Right lung (tissue), 2 donors: ENCODE measurements at regions not wholly inside any gene's neighbourhood (a gene's known extent, or its start where the extent isn't known, plus 50 kb on each side); places are given as distances from the start of the nearest gene placed in this dataset.
A peak's percentile ranks its signal among the peaks of the same experiment; 100 is the strongest.

Experiments used
- DNase-seq, 2 donors: peaks; one replicate each; pipeline ENCODE4 v3.0.0-alpha.2; 2013

DNA sequence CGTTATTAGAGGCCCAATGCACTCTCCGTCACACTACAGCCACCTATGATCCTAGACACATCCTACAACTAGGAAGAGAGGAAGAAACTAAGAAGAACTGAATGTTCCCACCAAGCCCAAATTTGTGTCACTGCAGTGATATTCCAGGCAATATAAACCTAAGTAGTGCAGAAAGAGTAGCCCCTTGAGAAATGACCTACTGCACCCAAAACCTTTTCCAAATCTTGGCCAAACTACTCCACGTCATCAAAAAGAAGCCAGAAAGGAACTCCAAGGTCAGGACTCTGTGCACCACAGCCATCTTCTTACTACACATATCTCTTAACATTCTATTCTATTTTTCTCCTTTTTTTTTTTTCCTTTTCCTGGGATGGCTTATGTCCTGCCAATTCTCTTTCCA lies 60.2 kb downstream of the ADAMTS1 start:
- DNase-seq, result no peak

- DNase-seq, result no peak
Observed at GRCh38 chr21:26783466-26784195, 61.6 kb downstream of the ADAMTS1 start.

- DNase-seq, result no peak
Observed at GRCh38 chr21:26782747-26783146, 62.5 kb downstream of the ADAMTS1 start.

DNA sequence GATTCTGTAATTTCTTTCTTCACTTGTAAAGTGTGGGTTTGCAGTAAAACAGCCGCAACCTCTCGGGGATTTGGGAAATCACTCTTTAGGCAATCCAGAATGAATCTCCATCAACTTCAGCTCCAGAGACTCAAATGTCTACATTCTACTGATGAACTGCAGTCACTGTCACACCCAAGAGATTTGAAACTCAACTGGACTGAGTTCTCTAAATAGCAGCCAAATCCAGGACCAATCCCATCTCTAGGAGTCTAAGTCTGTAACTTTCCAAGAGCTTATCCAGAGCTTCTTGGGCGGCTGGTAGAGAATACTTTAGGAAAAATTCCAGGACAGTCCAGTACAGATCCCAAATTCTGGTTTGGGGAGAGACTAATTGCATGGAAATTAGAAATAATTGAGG lies 62.9 kb downstream of the ADAMTS1 start:
- DNase-seq, result no peak

GRCh38 chr21:26781331-26781730 lies 63.9 kb downstream of the ADAMTS1 start:
- no peak for DNase-seq

DNA sequence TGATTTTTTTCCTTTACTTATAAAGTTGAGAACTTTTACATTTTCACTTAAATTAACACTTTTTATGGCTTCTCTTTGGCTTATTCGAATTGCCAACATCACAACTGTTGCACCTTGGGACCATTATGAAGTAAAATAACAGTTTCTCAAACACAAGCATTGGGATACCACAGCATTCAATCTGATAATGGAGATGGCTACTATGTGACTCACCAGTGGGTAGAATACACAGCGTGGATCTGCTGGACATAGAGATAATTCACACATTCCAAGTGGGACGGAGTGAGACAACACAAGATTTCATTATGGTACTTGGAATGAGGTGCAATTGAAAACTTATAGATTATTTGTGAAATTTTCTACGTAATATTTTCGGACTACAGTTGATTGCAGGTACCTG lies 68.0 kb downstream of the ADAMTS1 start:
- DNase-seq, result no peak

GRCh38 chr21:26776310-26777021 lies 68.7 kb downstream of the ADAMTS1 start:
- DNase-seq, result no peak

GRCh38 chr21:26773058-26773457 lies 72.2 kb downstream of the ADAMTS1 start:
- no peak for DNase-seq

- peak in 1 of 2 donors; percentile 30 for DNase-seq
Observed at GRCh38 chr21:26769613-26770188, 75.5 kb downstream of the ADAMTS1 start.

DNA sequence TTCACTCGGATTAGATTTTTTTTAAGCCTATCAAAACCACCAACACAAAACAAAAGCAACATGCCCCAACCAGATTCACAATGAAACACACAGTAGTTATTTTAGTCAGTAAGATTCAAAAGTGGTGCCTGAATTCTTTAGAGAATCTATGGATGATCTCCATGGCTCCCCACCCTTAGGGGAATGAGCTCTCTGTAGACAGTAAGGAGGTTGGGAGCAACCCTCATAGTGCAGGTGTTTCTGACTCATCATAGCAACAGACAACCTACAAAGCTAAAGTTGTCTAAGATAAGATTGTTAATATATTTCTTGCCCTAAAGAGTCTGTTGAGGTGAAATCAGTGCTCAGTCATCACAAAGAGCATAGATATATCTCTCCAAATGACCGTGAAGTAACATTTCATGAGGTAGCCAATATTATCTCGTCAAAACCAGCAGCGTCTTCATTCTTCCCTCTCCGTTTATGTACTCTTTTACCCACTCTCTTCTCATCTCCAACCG lies 78.3 kb downstream of the ADAMTS1 start:
- no peak for DNase-seq

DNA sequence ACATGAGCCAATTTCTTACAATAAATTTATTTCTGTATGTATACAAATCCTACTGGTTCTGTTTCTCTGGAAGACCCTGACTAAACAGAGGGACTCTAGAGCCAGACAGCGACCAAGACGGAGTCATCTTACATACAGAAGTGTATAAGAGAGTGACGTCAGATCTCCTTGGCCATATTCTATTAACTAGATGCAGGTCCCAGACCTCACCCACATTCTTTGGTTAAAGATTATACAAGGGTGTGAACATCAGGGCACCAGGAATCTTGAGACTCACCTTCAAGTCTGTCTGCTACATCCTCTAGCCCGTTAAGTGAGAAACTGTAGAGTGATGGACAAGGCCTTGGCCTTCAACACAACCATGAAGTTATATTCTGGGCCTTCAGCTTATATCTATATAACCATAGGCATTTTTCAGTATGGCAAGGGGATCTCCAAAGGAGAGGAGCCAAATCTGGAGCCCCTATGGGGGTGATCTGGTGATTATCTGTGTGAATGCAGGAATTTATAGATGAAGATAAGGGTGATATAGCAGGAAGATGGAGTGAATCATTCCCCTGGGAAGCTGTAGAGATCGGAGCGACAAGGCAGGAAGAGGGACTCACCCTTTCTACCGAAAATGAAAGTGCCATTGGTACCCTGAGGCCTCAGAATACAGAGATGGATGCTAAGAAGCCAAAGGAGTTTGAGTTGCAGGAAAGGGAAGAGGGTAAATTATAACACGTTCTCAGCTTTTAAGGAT lies 83.9 kb downstream of the ADAMTS1 start:
- no peak for DNase-seq

DNA sequence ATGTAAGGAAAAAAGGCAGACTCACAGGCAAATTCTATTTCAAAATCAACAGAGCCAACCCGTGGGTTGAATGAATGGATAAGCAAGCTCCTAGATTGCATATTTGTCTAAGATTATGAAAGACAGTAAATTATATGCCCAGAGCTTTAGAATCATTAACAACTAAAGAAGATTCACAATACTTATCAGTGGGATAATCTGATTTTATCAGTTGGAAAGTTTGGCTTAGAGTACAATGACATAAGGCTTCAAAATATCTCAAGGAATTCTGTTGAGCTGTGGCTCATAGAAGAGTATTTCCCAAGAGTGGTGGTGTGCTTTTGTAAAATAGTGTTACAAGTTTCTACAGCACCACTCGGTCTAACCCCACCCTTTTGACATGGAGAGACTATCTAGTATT lies 85.5 kb downstream of the ADAMTS1 start:
- DNase-seq, result no peak

DNA sequence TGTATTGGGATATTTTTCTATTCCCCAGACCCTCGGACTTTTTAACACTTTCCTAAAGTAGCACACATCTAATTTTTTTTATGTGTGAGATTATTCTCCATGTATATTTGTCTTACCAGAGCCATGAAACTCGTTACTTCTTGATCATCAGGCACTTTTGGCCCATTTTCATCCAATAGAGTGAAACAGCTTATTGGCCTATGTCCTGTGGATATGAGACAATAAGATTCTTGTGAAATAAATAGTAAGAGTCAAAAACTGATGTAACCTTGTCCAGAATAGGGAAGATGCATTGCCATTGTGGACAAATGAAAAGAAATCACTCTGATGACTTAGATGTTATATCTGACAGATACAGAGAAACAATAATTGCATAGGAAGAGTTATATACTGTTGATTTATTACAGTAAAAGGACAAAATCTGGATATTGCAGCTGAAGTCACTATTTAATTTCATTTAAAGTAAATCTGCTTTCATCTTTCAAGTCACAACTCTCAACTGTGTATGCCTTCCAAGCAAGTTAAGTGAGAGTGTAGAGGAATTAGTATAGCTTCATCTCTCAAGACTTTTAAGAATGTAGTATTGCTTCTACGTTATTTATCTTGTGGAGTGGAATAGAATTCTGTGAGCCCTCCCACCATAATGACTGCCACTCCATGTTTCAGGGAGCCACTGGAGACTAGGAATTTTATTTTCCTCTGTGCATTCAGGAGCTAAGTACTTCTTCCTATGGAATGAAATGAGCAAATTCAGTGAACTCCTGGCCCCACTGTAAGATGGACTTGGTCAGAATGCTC lies 86.9 kb downstream of the ADAMTS1 start:
- no peak for DNase-seq

- no peak for DNase-seq
Observed at GRCh38 chr21:26756491-26757159, 88.6 kb downstream of the ADAMTS1 start.

DNA sequence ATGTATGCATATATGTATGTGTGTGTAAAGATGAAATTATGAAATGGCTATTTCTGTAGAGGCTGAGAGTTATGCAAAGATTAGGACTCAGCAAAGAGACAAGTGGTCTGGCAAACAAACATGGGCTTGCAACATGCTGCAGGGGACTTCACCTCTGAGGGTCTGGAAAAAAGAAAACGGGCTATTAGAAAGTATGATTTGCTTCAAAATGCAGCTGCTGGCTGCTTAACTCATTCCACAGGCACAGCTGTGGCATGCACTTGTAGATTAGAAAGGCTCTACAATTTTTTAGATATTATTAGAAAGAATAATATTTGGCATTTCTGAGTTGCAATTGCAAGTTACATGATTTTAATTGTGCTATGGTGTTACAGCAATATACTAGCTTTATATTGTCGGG lies 90.4 kb downstream of the ADAMTS1 start:
- no peak for DNase-seq

GRCh38 chr21:26753822-26754221 lies 91.4 kb downstream of the ADAMTS1 start:
- no peak for DNase-seq

DNA sequence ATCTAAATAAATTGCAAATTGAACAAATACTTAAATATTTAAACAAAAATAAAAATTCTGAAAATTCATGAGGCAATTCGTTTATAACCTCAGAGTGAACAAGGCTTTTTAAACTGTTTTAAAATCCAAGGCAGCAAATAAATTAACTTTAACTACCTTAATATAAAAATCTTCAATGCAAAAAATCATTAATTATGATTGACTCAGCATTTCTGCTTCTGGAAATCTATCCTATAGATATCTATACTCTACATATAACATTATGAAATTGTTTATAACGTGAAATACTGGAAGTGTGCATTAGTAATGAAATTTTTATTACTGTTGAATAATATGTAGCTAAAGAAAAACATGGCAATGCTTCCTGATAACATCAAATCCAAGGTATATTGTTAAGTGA lies 92.4 kb downstream of the ADAMTS1 start:
- DNase-seq, result no peak

GRCh38 chr21:26751305-26751704 lies 93.9 kb downstream of the ADAMTS1 start:
- DNase-seq, result no peak

GRCh38 chr21:26748066-26748465 lies 97.1 kb downstream of the ADAMTS1 start:
- no peak for DNase-seq

- no peak for DNase-seq
Observed at GRCh38 chr21:26747216-26747615, 98.0 kb downstream of the ADAMTS1 start.

DNA sequence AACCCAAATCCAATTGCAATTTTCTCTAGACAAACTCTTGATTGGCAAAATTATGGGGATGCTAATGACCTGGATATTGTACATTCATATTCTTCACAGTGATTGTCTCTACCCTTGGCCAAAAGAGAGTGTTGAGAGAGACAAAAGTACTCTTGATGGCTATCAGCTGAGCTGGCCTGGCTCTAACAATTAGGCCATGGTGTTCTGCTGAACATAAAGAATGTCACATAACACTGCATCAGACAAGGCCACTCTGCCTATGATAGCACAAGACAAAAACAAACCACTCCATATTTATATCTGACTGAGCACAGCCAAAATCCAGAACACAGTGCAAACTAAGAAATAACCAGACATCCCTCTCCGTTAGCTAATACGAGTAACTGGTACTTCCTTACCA lies 101.7 kb downstream of the ADAMTS1 start:
- DNase-seq, result no peak
